A549 (cell line): ENCODE measurements at regions not wholly inside any gene's neighbourhood (a gene's known extent, or its start where the extent isn't known, plus 50 kb on each side); places are given as distances from the start of the nearest gene placed in this dataset.

Experiments used
- ATAC-seq, 2 experiments: fragments of 200-7000 bp in 1 of 2; fragments of >200 bp in 1 of 2; cut with Nextera tagmentation in 1 of 2; cut with Tn5 transposase in 1 of 2; 3 replicates each; pipeline versions ENCODE4 v1.8.0 to v1.9.1; 2018 to 2020; ENCODE audit warnings: mild to moderate bottlenecking in 1 of 2, moderate library complexity in 1 of 2
- CTCF ChIA-PET: fragments of 300-600 bp; sonication (Branson Sonifier 250); formaldehyde crosslinking; extraction: SDS; loops from one replicate; lab custom pipeline; 2021; ENCODE audit warnings: antibody characterized with exemption, inconsistent platforms; lab: Yijun Ruan, JAX
- POLR2A ChIA-PET: fragments of 350-600 bp; formaldehyde crosslinking; extraction: SDS; loops from one replicate; lab custom pipeline; 2021; ENCODE audit warnings: antibody characterized with exemption, inconsistent platforms; lab: Yijun Ruan, JAX
- DNase-seq, 2 experiments: peaks; one replicate each; pipeline versions ENCODE4 v3.0.0 to v3.0.0-alpha.2; 2011 to 2016; ENCODE audit warnings: low read depth in 1 of 2, low spot score in 1 of 2
- FAIRE-seq: peaks from 2 replicates; lab custom pipeline; 2011; peaks lifted over from hg19 to GRCh38; lab: Jason Lieb, UNC
- H3K27ac ChIP-seq, 2 experiments: fragments of >200 bp; sonication (Bioruptor Twin); formaldehyde crosslinking; 3 replicates each; pipeline ENCODE4 v1.5.1; 2016 to 2017
- H3K4me1 ChIP-seq: fragments of >200 bp; sonication (Bioruptor Twin); formaldehyde crosslinking; 3 replicates; pipeline ENCODE4 v1.6.1; 2016
- H3K4me2 ChIP-seq: fragments of >200 bp; sonication (Bioruptor Twin); formaldehyde crosslinking; 3 replicates; pipeline ENCODE4 v1.6.1; 2016
- H3K4me3 ChIP-seq: fragments of >200 bp; sonication (Bioruptor Twin); formaldehyde crosslinking; 3 replicates; pipeline ENCODE4 v1.5.1; 2016
- H3K9me3 ChIP-seq: fragments of >200 bp; sonication (Bioruptor Twin); formaldehyde crosslinking; 3 replicates; pipeline ENCODE4 v1.6.1; 2016
- CBX8 ChIP-seq: fragments of 200-600 bp; sonication (generic); IDR thresholded peaks from 2 replicates; pipeline ENCODE4 v1.6.1; 2016
- CHD2 ChIP-seq: fragments of 150-350 bp; IDR thresholded peaks from 2 replicates; pipeline ENCODE4 v1.6.1; 2014; ENCODE audit warnings: low read length; ENCODE audit not compliant: partially characterized antibody
- CTCF ChIP-seq: fragments of >200 bp; sonication (Bioruptor Twin); formaldehyde crosslinking; IDR thresholded peaks from 3 replicates; pipeline ENCODE4 v1.5.1; 2016
- EHMT2 ChIP-seq: fragments of 200-600 bp; sonication (generic); IDR thresholded peaks from 2 replicates; pipeline ENCODE4 v1.6.1; 2016; ENCODE audit warnings: antibody characterized with exemption, low read depth, mild to moderate bottlenecking, moderate library complexity
- FOSB ChIP-seq: fragments of 250-450 bp; sonication (Bioruptor Pico); IDR thresholded peaks from 2 replicates; pipeline ENCODE4 v1.5.0; 2020; ENCODE audit warnings: mild to moderate bottlenecking, moderate library complexity
- FOXS1 ChIP-seq: fragments of 250-450 bp; sonication (Bioruptor Pico); IDR thresholded peaks from 2 replicates; pipeline ENCODE4 v1.5.0; 2020; ENCODE audit warnings: mild to moderate bottlenecking, moderate library complexity
- HDAC2 ChIP-seq: fragments of 200-600 bp; sonication (generic); IDR thresholded peaks from 2 replicates; pipeline ENCODE4 v1.6.1; 2016
- HES2 ChIP-seq: fragments of >200 bp; sonication (Bioruptor Twin); formaldehyde crosslinking; IDR thresholded peaks from 2 replicates; pipeline ENCODE4 v1.6.1; 2016
- HOXA7 ChIP-seq: fragments of 250-450 bp; sonication (Bioruptor Pico); IDR thresholded peaks from 2 replicates; pipeline ENCODE4 v1.5.0; 2020; ENCODE audit warnings: mild to moderate bottlenecking, moderate library complexity
- JUN ChIP-seq, 2 experiments: fragments of >200 bp; sonication (Bioruptor Twin); formaldehyde crosslinking; IDR thresholded peaks; 2 replicates in 1 of 2; 3 replicates in 1 of 2; pipeline ENCODE4 v1.6.1; 2016 to 2017
- MAFK ChIP-seq: fragments of 450-650 bp; IDR thresholded peaks from 2 replicates; pipeline ENCODE4 v1.6.1; 2014; ENCODE audit not compliant: partially characterized antibody
- MAX ChIP-seq: IDR thresholded peaks from 2 replicates; pipeline ENCODE4 v1.6.1; 2012
- NPAS2 ChIP-seq: fragments of 250-450 bp; sonication (Bioruptor Pico); IDR thresholded peaks from 2 replicates; pipeline ENCODE4 v1.8.0; 2022; ENCODE audit warnings: mild to moderate bottlenecking, moderate library complexity, borderline replicate concordance
- PHF8 ChIP-seq: fragments of 200-600 bp; sonication (generic); IDR thresholded peaks from 2 replicates; pipeline ENCODE4 v1.6.1; 2016; ENCODE audit warnings: low read depth, mild to moderate bottlenecking, antibody characterized with exemption, moderate library complexity, borderline replicate concordance
- RARB ChIP-seq: fragments of 250-450 bp; sonication (Bioruptor Pico); IDR thresholded peaks from 2 replicates; pipeline ENCODE4 v1.8.0; 2021; ENCODE audit warnings: mild to moderate bottlenecking, moderate library complexity
- REST ChIP-seq: fragments of 200-600 bp; sonication (generic); IDR thresholded peaks from 2 replicates; pipeline ENCODE4 v1.6.1; 2016; ENCODE audit warnings: antibody characterized with exemption, mild to moderate bottlenecking, moderate library complexity
- TP53 ChIP-seq: fragments of 250-450 bp; sonication (Bioruptor Pico); IDR thresholded peaks from 2 replicates; pipeline ENCODE4 v1.5.0; 2021; ENCODE audit warnings: mild to moderate bottlenecking, moderate library complexity
- ZFP36 ChIP-seq: fragments of 450-650 bp; IDR thresholded peaks from 2 replicates; pipeline ENCODE4 v1.6.1; 2014; ENCODE audit warnings: borderline replicate concordance; ENCODE audit not compliant: partially characterized antibody
- WGBS: methylation state at CpG from one replicate; pipeline ENCODE4 v1.1.6; 2017; ENCODE audit errors: missing lambda C conversion rate; 5-methylcytosine and 5-hydroxymethylcytosine counted together

- ATAC-seq (no peak), DNase-seq (no peak), FAIRE-seq (no peak)
- no peak overlapping the region for H3K4me3 ChIP-seq
- TF ChIP-seq TP53 (CRISPR knock-in tag) = no peak
- TF ChIP-seq RARB (CRISPR knock-in tag) = no peak
- no peak for TF ChIP-seq CTCF
- no peak overlapping the region for H3K27ac ChIP-seq
- ChIA-PET CTCF (interaction anchor here (0.8 to 1.6 kb wide), 3 partner anchors 28 to 685 kb away, joined by 3 read pairs; no protein-coding TSS in a partner anchor), POLR2A (no interaction called here)
- H3K9me3 ChIP-seq = no peaks in the 10 kb centered on the region
- no peak overlapping the region for H3K4me2 ChIP-seq
- H3K4me1 ChIP-seq = no peaks in the 10 kb centered on the region
- WGBS = 63% methylated on average over 10 of the region's 10 CpGs
Measured at GRCh38 chr11:57874981-57875380, 113.4 kb downstream of the CTNND1 start.

GRCh38 chr11:57881647-57882046 is 120.0 kb downstream of the CTNND1 start:
- DNase-seq (no peak), ATAC-seq (no peak), FAIRE-seq (no peak)
- H3K4me1 ChIP-seq = no peaks in the 10 kb centered on the region
- WGBS = 60% methylated on average over 3 of the region's 3 CpGs
- ChIA-PET POLR2A (no interaction called here), CTCF (no interaction called here)
- no peak overlapping the region for H3K4me3 ChIP-seq
- H3K9me3 ChIP-seq = no peaks in the 10 kb centered on the region
- TF ChIP-seq MAX (no peak), FOXS1 (no peak), FOSB (CRISPR knock-in tag) (no peak), JUN (IDR thresholded peaks at IDR 0.05) (no peak), HDAC2 (no peak), CHD2 (no peak), PHF8 (no peak), NPAS2 (CRISPR knock-in tag) (no peak), HES2 (no peak), CBX8 (no peak), RARB (CRISPR knock-in tag) (no peak), ZFP36 (no peak), HOXA7 (CRISPR knock-in tag) (no peak)
- H3K4me2 ChIP-seq = no peak overlapping the region
- no peak overlapping the region for H3K27ac ChIP-seq

- Histone ChIP-seq H3K4me2 (no peak overlapping the region), H3K4me3 (no peak overlapping the region), H3K4me1 (no peaks in the 10 kb centered on the region), H3K9me3 (no peaks in the 10 kb centered on the region), H3K27ac (no peak overlapping the region)
- ATAC-seq (no peak), DNase-seq (no peak), FAIRE-seq (no peak)
- ChIA-PET POLR2A (no interaction called here), CTCF (interaction anchor here (1.3 kb wide), 1 partner anchor 57 kb away, joined by 3 read pairs; no protein-coding TSS in a partner anchor)
- TF ChIP-seq FOSB (CRISPR knock-in tag) (no peak), MAFK (peak; percentile 57)
- WGBS = 22% methylated on average over 1 of the region's 1 CpG
Measured at GRCh38 chr11:57883630-57884029, 122.0 kb downstream of the CTNND1 start.

- DNase-seq (peak in 1 of 2 experiments; percentile 31), ATAC-seq (peak; percentile 40 to 59; a peak in 3 of 6 replicates), FAIRE-seq (no peak)
- H3K4me1 ChIP-seq = no peaks in the 10 kb centered on the region
- no peak overlapping the region for H3K4me3 ChIP-seq
- POLR2A ChIA-PET = no interaction called here
- WGBS = 2% methylated on average over 5 of the region's 5 CpGs
- no peak overlapping the region for H3K27ac ChIP-seq
- CTCF ChIA-PET = interaction anchor here (0.6 kb wide), 1 partner anchor 49 kb away, joined by 3 read pairs; no protein-coding TSS in a partner anchor
- peak; percentile 94 for TF ChIP-seq REST
- no peak for TF ChIP-seq NPAS2 (CRISPR knock-in tag)
- peak; percentile 93 for TF ChIP-seq EHMT2
- TF ChIP-seq, all 56 proteins: peak for 2
- Histone ChIP-seq H3K4me2 (no peak overlapping the region), H3K9me3 (no peaks in the 10 kb centered on the region)
Measured at GRCh38 chr11:57885298-57886050, 123.9 kb downstream of the CTNND1 start.
